ENCODE measurements at regions not wholly inside any gene's neighbourhood (a gene's known extent, or its start where the extent isn't known, plus 50 kb on each side); places are given as distances from the start of the nearest gene placed in this dataset.

DNA sequence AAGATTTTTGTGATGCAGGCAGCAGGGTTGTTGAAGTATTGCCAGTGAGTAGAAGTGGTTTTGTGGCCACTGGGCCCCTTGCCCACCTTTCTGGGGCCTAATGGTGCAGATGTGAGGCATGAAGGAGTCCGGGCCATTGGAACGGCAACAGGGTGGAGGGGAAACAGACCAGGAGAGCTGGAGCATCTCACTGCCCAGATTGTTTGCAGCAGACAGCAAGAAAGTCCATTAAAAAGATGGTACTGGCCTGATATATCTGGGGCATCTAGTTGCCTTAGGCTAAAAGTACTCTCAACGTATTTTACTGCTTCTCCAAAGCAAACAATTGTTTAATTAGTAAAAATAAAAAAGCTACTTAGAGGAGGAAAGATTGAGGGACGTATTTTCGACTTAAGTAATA is 298.4 kb downstream of the SATB1 start:
- Histone ChIP-seq H3K4me1 (ENCODE audit: insufficient read depth, low read length) (no peaks in the 10 kb centered on the region), H3K36me3 (ENCODE audit: insufficient read depth, low read length) (no peaks in the 10 kb centered on the region), H3K4me3 (ENCODE audit: low read length) (no peak overlapping the region), H3K9me3 (ENCODE audit: low read length) (no peaks in the 10 kb centered on the region), H2AFZ (ENCODE audit: low read depth, low read length) (no peak overlapping the region), H3K27me3 (ENCODE audit: insufficient read depth, low read length) (no peaks in the 10 kb centered on the region)

DNA sequence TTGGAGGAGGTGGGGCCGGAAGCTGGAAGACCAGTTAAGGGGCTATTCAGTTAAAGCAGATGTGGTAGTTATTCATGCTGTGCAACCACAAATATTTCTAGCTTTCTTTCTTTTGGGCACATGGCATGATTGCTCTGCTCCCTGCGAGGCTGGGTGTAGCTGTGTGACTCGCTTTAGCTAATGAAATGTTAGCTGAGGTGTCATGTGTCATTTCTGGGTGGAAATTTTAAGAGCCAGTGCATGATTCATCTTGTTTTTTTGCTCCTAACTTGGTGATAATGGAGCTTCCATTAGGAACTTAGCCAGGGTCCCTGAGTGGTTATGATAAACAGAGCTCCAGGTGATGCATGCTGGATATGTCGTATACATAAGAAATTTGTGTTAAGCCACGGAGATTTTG is 300.6 kb downstream of the SATB1 start:
- H3K36me3 ChIP-seq (ENCODE audit: insufficient read depth, low read length) = no peaks in the 10 kb centered on the region
- H3K9me3 ChIP-seq (ENCODE audit: low read length) = peaks cover 5% of the 10 kb centered on the region
- H3K4me1 ChIP-seq (ENCODE audit: insufficient read depth, low read length) = no peaks in the 10 kb centered on the region
- H3K27me3 ChIP-seq (ENCODE audit: insufficient read depth, low read length) = no peaks in the 10 kb centered on the region
- H3K4me3 ChIP-seq (ENCODE audit: low read length) = no peak overlapping the region
- no peak overlapping the region for H2AFZ ChIP-seq (ENCODE audit: low read depth, low read length)

DNA sequence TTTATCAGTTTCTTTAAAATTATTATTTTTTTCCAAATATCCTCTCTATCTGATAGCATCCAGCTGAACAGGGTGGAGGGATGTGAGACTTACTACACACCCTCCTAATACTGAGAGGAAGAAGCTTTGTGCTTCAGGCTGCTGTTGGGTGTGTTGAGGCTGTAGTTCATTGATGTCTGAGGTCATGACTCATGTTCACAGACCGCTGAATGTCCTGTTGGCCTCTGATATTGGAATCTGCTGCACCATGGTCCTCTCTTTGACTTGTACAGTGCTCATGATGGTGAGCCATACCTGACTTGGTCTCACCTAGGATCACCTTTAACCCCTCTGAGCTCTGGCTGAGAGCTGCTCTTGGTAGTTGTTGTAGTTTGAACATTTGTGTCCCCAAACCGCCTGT is 302.9 kb downstream of the SATB1 start:
- no peaks in the 10 kb centered on the region for H3K36me3 ChIP-seq (ENCODE audit: insufficient read depth, low read length)
- H2AFZ ChIP-seq (ENCODE audit: low read depth, low read length) = no peak overlapping the region
- H3K27me3 ChIP-seq (ENCODE audit: insufficient read depth, low read length) = no peaks in the 10 kb centered on the region
- no peak overlapping the region for H3K4me3 ChIP-seq (ENCODE audit: low read length)
- no peaks in the 10 kb centered on the region for H3K4me1 ChIP-seq (ENCODE audit: insufficient read depth, low read length)
- H3K9me3 ChIP-seq (ENCODE audit: low read length) = peaks cover 5% of the 10 kb centered on the region

DNA sequence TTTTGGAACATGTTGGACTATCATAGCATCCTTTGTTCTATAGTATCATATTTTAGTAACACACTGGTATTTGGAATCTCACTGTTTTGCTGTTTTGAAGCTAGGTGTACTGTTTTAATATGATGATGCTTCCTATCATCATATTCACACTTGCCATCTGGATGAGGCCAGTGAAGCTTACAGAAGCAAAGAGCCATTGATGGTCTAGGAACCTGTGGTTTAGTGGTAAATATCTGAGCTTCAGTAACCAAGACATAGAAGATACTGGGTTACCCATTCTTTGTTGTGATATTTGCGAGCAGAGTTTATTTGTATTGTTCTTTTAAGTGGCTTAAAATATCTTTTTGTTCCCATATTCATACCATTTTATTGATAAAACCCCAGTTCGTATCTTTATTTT is 304.1 kb downstream of the SATB1 start:
- Histone ChIP-seq H3K9me3 (ENCODE audit: low read length) (peaks cover 5% of the 10 kb centered on the region), H3K4me3 (ENCODE audit: low read length) (no peak overlapping the region), H3K27me3 (ENCODE audit: insufficient read depth, low read length) (no peaks in the 10 kb centered on the region), H3K36me3 (ENCODE audit: insufficient read depth, low read length) (no peaks in the 10 kb centered on the region), H3K4me1 (ENCODE audit: insufficient read depth, low read length) (no peaks in the 10 kb centered on the region), H2AFZ (ENCODE audit: low read depth, low read length) (no peak overlapping the region)

DNA sequence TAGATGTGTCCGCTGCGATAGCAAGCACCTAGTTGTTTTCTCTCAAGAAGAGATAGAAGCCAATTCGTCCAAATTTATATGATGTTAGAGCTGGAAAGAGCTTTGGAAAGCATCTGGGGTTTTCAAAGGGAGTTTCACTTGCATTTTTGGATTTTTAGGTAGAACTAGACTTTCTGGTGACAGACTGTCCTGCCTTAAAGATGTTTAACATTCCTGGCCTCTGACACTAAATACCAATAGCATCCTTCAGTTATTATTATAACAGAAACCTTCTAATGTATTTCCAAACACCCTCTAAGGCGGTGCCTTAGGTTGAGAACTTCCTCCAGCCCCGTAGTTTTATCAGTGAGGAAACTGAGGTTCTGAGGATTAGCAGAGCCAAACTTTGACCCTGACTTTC is 305.3 kb downstream of the SATB1 start:
- no peak overlapping the region for H3K4me3 ChIP-seq (ENCODE audit: low read length)
- H3K36me3 ChIP-seq (ENCODE audit: insufficient read depth, low read length) = no peaks in the 10 kb centered on the region
- no peak overlapping the region for H2AFZ ChIP-seq (ENCODE audit: low read depth, low read length)
- peaks cover 5% of the 10 kb centered on the region for H3K9me3 ChIP-seq (ENCODE audit: low read length)
- H3K27me3 ChIP-seq (ENCODE audit: insufficient read depth, low read length) = no peaks in the 10 kb centered on the region
- no peaks in the 10 kb centered on the region for H3K4me1 ChIP-seq (ENCODE audit: insufficient read depth, low read length)

DNA sequence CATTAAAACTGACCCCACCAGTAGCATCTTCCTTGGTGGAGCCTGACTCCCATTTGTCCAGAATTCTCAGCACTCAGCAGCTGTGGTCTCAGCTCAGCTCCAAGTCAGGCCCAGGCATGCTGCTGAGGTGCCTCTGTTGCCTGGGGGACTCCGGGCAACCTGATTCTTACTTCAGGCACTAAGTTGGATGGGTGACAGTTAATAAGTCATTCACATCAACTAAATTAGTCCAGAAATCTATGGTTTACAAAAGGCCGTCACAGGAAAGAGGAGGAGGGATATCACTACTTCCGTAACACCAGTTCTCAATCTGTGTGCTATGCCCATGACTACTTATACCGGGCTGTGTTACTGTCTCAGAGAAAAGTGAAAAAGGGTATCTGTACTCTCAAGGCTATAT is 310.2 kb downstream of the SATB1 start:
- no peaks in the 10 kb centered on the region for H3K9me3 ChIP-seq (ENCODE audit: low read length)
- no peak overlapping the region for H3K4me3 ChIP-seq (ENCODE audit: low read length)
- H3K4me1 ChIP-seq (ENCODE audit: insufficient read depth, low read length) = peaks cover 8% of the 10 kb centered on the region
- no peak overlapping the region for H2AFZ ChIP-seq (ENCODE audit: low read depth, low read length)
- H3K36me3 ChIP-seq (ENCODE audit: insufficient read depth, low read length) = no peaks in the 10 kb centered on the region
- H3K27me3 ChIP-seq (ENCODE audit: insufficient read depth, low read length) = no peaks in the 10 kb centered on the region

DNA sequence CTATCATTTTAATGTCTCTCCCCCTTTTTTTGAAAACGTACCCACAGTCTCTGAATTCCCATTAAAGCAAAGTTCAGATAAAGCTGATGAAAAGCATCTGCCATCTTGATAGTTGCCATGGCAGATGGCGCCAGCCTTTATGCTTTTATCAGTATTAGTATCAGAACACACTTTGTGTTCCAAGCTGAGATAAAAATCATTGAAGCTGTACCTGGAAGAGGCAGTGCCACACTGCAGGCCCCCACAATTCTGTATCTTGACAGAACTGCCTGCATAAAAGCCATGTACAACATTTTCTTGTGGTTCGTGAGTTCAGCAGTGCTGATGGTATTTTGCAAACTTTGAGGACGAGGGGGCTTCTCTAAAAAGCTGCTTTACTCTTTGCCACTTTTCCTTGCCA is 311.7 kb downstream of the SATB1 start:
- H3K4me3 ChIP-seq (ENCODE audit: low read length) = no peak overlapping the region
- H2AFZ ChIP-seq (ENCODE audit: low read depth, low read length) = no peak overlapping the region
- H3K36me3 ChIP-seq (ENCODE audit: insufficient read depth, low read length) = no peaks in the 10 kb centered on the region
- H3K4me1 ChIP-seq (ENCODE audit: insufficient read depth, low read length) = peaks cover 8% of the 10 kb centered on the region
- no peaks in the 10 kb centered on the region for H3K9me3 ChIP-seq (ENCODE audit: low read length)
- H3K27me3 ChIP-seq (ENCODE audit: insufficient read depth, low read length) = no peaks in the 10 kb centered on the region

DNA sequence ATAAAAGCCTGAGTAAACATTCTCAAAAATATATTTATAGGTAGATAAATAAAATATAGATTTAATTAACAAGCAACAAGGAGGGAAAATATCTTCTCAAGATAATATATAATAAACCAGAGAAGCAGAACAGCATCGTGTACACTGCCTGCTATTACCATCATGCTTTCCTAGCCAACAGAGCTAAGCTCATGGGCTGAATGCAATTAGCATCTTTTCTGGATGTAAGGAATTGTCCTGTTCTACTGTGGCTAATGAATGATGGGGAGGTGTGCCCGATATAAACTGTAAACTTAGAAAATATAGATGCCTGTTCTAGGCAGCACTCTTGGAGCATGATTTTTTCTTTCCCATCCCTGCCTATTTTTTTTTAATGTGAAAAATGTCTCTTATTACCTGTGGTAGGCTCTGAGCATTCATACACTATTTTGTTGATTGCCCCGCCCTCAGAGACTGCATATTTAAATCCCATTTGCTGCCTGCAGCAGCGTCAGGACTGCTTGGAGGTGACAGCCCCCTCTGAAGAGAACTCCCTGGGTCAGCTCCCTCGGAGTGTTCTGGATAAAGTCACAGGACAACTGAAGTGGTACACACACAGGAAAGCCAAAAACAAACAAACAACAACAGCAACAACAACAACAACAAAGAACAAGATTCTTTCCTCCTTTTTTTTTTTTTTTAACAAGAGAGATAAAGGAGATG is 312.3 kb downstream of the SATB1 start:
- Histone ChIP-seq H3K4me1 (ENCODE audit: insufficient read depth, low read length) (peaks cover 8% of the 10 kb centered on the region), H3K4me3 (ENCODE audit: low read length) (no peak overlapping the region), H3K9me3 (ENCODE audit: low read length) (no peaks in the 10 kb centered on the region), H3K27me3 (ENCODE audit: insufficient read depth, low read length) (no peaks in the 10 kb centered on the region), H2AFZ (ENCODE audit: low read depth, low read length) (no peak overlapping the region), H3K36me3 (ENCODE audit: insufficient read depth, low read length) (no peaks in the 10 kb centered on the region)

DNA sequence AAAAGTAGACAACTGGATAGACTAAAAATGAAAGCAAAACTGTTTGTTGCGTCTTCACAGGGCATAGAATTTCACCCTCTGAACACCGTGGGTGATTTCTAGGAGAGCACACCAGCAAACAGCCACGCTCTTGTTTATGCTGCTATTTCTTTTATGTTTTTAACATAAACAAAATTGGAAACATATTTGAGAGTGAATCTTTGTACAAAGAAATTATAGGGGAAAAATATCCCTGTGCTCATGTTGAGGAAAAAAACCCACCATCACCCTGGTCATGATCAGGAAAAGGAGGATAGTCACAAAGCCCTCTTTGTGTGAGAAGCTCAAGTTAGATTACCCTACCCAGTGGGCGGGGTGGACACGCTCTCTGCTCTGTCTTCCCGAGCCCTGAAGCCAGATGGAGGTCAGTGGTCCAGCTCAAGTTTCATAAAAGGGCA is 313.3 kb downstream of the SATB1 start:
- Histone ChIP-seq H3K27me3 (ENCODE audit: insufficient read depth, low read length) (no peaks in the 10 kb centered on the region), H3K9me3 (ENCODE audit: low read length) (no peaks in the 10 kb centered on the region), H3K36me3 (ENCODE audit: insufficient read depth, low read length) (no peaks in the 10 kb centered on the region), H2AFZ (ENCODE audit: low read depth, low read length) (no peak overlapping the region), H3K4me1 (ENCODE audit: insufficient read depth, low read length) (peaks cover 8% of the 10 kb centered on the region), H3K4me3 (ENCODE audit: low read length) (no peak overlapping the region)

DNA sequence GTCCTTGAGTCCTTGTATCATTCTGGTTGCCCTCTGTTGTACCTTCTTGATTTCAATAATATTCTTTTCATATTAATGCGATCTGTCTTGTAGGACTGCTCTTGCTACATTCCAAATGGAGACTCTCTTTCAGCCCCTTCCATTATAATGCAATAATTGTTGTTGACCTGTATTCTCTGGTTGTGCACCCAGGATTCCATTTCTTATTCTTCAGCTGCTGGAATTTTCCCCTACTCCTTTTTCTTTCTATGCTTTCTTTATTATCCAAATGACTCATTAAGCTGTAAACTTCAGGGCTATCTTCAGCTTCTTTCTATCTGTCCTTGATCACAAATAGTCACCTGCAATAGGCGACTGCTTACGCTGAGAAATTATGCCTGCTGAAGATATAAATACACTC is 321.5 kb downstream of the SATB1 start:
- Histone ChIP-seq H3K9me3 (ENCODE audit: low read length) (no peaks in the 10 kb centered on the region), H3K36me3 (ENCODE audit: insufficient read depth, low read length) (no peaks in the 10 kb centered on the region), H3K4me3 (ENCODE audit: low read length) (no peak overlapping the region), H2AFZ (ENCODE audit: low read depth, low read length) (no peak overlapping the region), H3K27me3 (ENCODE audit: insufficient read depth, low read length) (no peaks in the 10 kb centered on the region), H3K4me1 (ENCODE audit: insufficient read depth, low read length) (peaks cover 21% of the 10 kb centered on the region)

DNA sequence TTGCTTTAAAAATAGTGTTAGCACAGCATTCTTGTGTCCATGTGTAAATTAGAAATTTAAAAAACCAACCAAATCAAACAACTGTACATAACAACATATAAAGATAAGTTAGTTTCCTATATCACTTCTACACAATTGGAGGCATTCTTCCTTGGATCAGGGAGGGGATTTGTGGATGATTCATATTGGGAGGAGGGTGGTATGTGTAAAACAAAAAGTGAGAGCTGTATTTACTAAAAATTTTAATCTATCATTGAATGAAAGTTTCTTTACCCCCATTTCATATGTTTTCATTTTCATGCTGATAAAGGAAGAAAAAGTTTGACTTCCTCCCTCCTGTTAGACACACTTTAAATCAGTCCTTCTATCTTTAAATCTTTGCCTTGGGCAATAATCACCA is 325.0 kb downstream of the SATB1 start:
- Histone ChIP-seq H2AFZ (ENCODE audit: low read depth, low read length) (no peak overlapping the region), H3K4me3 (ENCODE audit: low read length) (no peak overlapping the region), H3K4me1 (ENCODE audit: insufficient read depth, low read length) (peaks cover 21% of the 10 kb centered on the region), H3K27me3 (ENCODE audit: insufficient read depth, low read length) (no peaks in the 10 kb centered on the region), H3K36me3 (ENCODE audit: insufficient read depth, low read length) (no peaks in the 10 kb centered on the region), H3K9me3 (ENCODE audit: low read length) (peaks cover 3% of the 10 kb centered on the region)

DNA sequence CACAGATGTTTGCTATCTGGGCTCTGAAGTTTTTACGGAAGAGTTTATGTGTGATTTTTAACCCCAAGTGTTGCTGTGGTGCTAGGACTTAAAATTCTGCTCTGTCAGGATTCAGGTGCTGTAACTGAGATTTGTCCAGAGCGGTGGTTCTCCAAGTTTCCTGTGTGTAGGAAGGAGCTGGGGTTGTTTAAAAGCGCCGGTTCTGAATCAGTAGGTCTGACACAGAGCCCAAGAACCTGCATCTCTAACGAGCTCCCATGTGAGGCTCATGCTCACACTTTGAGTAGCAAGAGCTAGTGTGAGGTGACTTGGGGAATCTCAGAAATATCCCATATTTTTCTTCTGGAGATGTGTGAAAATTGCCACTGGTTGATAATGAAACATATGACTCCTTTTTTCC is 325.5 kb downstream of the SATB1 start:
- no peaks in the 10 kb centered on the region for H3K36me3 ChIP-seq (ENCODE audit: insufficient read depth, low read length)

DNA sequence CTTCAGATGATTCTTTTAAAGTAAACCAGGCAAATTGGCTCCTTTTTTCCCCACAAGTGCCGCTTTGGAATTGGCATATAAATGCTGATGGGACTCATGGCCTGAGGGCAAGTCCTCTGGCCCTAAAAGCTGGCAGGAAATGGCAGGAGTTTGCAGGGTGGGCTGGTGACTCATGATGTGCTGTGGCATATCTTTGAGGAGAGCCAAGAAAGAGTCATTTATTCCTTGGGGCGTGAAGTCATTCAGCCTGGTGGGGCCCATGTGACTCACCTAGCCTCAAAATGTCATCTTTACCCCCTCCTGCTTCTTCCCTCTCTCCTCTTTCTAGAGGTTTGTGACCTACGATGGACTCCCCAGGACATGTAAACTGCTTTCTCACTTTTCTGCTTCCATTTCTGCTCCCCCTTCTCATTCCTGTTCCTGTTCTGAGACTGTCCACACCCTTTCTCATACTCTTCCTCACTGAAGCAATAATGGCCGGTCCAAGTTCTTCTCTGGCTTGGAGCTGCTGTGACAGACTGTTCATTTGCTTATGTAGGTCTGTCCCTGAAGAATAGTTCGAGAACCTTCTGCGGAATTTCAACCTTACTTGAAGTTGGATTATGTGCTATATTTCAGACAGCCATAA is 326.1 kb downstream of the SATB1 start:
- peaks cover 17% of the 10 kb centered on the region for H3K4me1 ChIP-seq (ENCODE audit: insufficient read depth, low read length)
- H3K4me3 ChIP-seq (ENCODE audit: low read length) = no peak overlapping the region
- H3K27me3 ChIP-seq (ENCODE audit: insufficient read depth, low read length) = no peaks in the 10 kb centered on the region
- no peaks in the 10 kb centered on the region for H3K36me3 ChIP-seq (ENCODE audit: insufficient read depth, low read length)
- peaks cover 3% of the 10 kb centered on the region for H3K9me3 ChIP-seq (ENCODE audit: low read length)
- H2AFZ ChIP-seq (ENCODE audit: low read depth, low read length) = no peak overlapping the region

More for the DNA sequence above, 325.5 kb downstream of the SATB1 start:
- peaks cover 3% of the 10 kb centered on the region for H3K9me3 ChIP-seq (ENCODE audit: low read length)
- H3K4me3 ChIP-seq (ENCODE audit: low read length) = no peak overlapping the region
- H3K27me3 ChIP-seq (ENCODE audit: insufficient read depth, low read length) = no peaks in the 10 kb centered on the region
- H3K4me1 ChIP-seq (ENCODE audit: insufficient read depth, low read length) = peaks cover 21% of the 10 kb centered on the region
- H2AFZ ChIP-seq (ENCODE audit: low read depth, low read length) = no peak overlapping the region

DNA sequence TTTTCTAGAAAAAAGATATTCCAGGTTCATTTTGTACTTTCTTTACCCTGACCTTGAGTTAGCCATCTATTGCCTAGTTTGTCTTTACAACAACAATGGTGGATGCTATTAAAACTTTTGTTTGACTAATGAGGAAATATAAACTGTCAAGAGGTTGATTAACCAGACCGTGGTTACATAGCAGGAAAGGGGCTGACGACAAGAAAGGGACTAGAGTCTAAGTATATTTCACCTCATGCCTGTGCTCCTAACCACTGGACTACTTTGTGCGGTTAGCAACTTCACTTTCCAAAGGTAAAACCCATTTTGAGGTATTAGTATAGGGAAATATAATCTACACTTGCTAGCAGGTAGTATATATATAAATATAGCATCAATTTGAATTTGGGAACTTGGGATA is 327.1 kb downstream of the SATB1 start:
- H2AFZ ChIP-seq (ENCODE audit: low read depth, low read length) = no peak overlapping the region
- H3K27me3 ChIP-seq (ENCODE audit: insufficient read depth, low read length) = no peaks in the 10 kb centered on the region
- H3K36me3 ChIP-seq (ENCODE audit: insufficient read depth, low read length) = no peaks in the 10 kb centered on the region
- peaks cover 6% of the 10 kb centered on the region for H3K4me1 ChIP-seq (ENCODE audit: insufficient read depth, low read length)
- H3K4me3 ChIP-seq (ENCODE audit: low read length) = no peak overlapping the region
- H3K9me3 ChIP-seq (ENCODE audit: low read length) = peaks cover 3% of the 10 kb centered on the region
